Stomach smooth muscle (tissue), 2 donors: ENCODE measurements at regions not wholly inside any gene's neighbourhood (a gene's known extent, or its start where the extent isn't known, plus 50 kb on each side); places are given as distances from the start of the nearest gene placed in this dataset.

Experiments
- H3K27ac ChIP-seq: one replicate; pipeline ENCODE4 v1.7.0; 2013; ENCODE audit warnings: mild to moderate bottlenecking, low read length, inconsistent platforms
- H3K27me3 ChIP-seq, 2 donors: one replicate each; pipeline ENCODE4 v1.7.0; 2013; ENCODE audit warnings: low read length in 2 of 2; ENCODE audit not compliant: insufficient read depth in 2 of 2, control insufficient read depth in 1 of 2
- H3K36me3 ChIP-seq, 2 donors: one replicate each; pipeline ENCODE4 v1.7.0; 2013; ENCODE audit warnings: low read length in 2 of 2; ENCODE audit not compliant: control insufficient read depth in 2 of 2, insufficient read depth in 2 of 2
- H3K4me1 ChIP-seq: one replicate; pipeline ENCODE4 v1.7.0; 2013; ENCODE audit warnings: low read length; ENCODE audit not compliant: control insufficient read depth, insufficient read depth
- H3K4me3 ChIP-seq, 2 donors: one replicate each; pipeline ENCODE4 v1.7.0; 2013; ENCODE audit warnings: low read length in 2 of 2
- H3K9ac ChIP-seq, 2 donors: one replicate each; pipeline ENCODE4 v1.7.0; 2013; ENCODE audit warnings: low read length in 2 of 2, mild to moderate bottlenecking in 1 of 2
- H3K9me3 ChIP-seq, 2 donors: one replicate each; pipeline ENCODE4 v1.7.0; 2013; ENCODE audit warnings: low read length in 2 of 2; ENCODE audit not compliant: control insufficient read depth in 2 of 2
- donor health status: healthy.
- donor health status: Pancreatic carcinoma.

DNA sequence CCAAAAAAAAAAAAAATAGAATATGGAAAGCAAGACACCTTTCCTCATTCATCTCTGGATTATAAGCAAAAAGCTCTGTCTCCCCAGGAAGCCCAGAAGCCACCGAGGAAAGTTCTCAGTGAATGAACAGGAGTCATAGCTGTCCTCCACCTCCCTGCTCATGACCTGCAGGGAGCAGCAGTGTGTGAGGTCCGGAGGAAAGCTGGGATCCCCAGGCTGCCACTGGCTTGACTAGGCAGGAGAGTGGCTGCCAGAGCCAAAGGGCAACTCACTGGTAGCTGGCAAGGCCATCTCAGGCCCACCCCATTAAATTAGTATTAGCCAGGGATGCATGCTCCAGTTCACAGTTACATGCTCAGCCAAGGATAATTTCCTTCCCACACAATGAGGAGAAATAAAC, 191.6 kb upstream of the STT3B start:
- Histone ChIP-seq H3K27ac (no peak overlapping the region), H3K27me3 (no peaks in the 10 kb centered on the region), H3K9me3 (no peaks in the 10 kb centered on the region), H3K4me3 (no peak overlapping the region), H3K4me1 (no peaks in the 10 kb centered on the region), H3K36me3 (no peaks in the 10 kb centered on the region), H3K9ac (no peak overlapping the region)

DNA sequence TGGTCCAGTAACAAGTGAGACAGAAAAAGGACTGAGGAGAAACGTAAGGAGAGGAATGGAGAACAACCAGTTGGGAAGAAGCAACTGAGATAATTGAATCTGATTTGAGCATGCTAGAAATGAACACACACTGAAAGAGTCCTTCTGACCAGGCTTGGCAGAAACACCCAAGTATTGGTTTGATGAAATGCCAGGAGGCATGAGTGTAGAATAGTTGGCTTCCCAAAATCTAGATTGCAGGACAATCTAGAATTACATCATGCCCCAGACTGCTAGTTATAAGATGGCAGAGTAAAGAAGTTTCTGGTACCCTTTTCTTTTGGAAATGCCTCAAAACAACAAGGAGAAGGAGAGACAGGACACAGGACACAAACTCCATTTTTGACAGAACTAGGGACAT, 189.7 kb upstream of the STT3B start:
- H3K9me3 ChIP-seq = no peaks in the 10 kb centered on the region
- no peaks in the 10 kb centered on the region for H3K4me1 ChIP-seq
- H3K27ac ChIP-seq = no peak overlapping the region
- no peaks in the 10 kb centered on the region for H3K27me3 ChIP-seq
- no peak overlapping the region for H3K4me3 ChIP-seq
- H3K9ac ChIP-seq = no peak overlapping the region
- no peaks in the 10 kb centered on the region for H3K36me3 ChIP-seq

DNA sequence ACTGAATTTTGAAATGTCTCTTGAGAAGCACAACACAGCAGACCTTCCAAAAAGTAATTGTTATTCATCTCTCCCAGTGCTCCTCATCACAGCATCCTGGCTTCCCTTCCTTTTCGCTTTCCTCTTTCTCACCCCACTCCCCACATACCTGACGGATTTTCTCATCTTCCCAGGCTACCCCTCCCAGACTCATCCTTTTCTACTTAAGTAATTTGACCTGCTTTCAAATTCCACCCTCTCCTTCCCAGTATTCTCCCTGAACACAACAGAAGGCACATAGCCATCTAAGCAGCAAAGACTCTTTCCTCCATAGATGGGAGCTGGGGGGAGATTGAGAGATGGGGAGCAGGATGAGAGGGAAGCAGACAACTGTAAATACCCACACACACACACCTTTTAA, 187.1 kb upstream of the STT3B start:
- H3K9me3 ChIP-seq = no peaks in the 10 kb centered on the region
- H3K9ac ChIP-seq = no peak overlapping the region
- no peaks in the 10 kb centered on the region for H3K27me3 ChIP-seq
- H3K4me1 ChIP-seq = no peaks in the 10 kb centered on the region
- no peaks in the 10 kb centered on the region for H3K36me3 ChIP-seq
- H3K4me3 ChIP-seq = no peak overlapping the region
- H3K27ac ChIP-seq = no peak overlapping the region

GRCh38 chr3:31346542-31346979, 186.2 kb upstream of the STT3B start:
- no peaks in the 10 kb centered on the region for H3K27me3 ChIP-seq
- no peaks in the 10 kb centered on the region for H3K4me1 ChIP-seq
- H3K9ac ChIP-seq = no peak overlapping the region
- no peaks in the 10 kb centered on the region for H3K36me3 ChIP-seq
- no peaks in the 10 kb centered on the region for H3K9me3 ChIP-seq
- H3K27ac ChIP-seq = no peak overlapping the region
- H3K4me3 ChIP-seq = no peak overlapping the region

GRCh38 chr3:31349001-31349748, 183.6 kb upstream of the STT3B start:
- Histone ChIP-seq H3K4me1 (no peaks in the 10 kb centered on the region), H3K4me3 (no peak overlapping the region), H3K27me3 (no peaks in the 10 kb centered on the region), H3K9me3 (no peaks in the 10 kb centered on the region), H3K36me3 (no peaks in the 10 kb centered on the region), H3K27ac (no peak overlapping the region), H3K9ac (no peak overlapping the region)

GRCh38 chr3:31350307-31350706, 182.4 kb upstream of the STT3B start:
- Histone ChIP-seq H3K4me1 (no peaks in the 10 kb centered on the region), H3K36me3 (no peaks in the 10 kb centered on the region), H3K27ac (no peak overlapping the region), H3K4me3 (no peak overlapping the region), H3K9me3 (no peaks in the 10 kb centered on the region), H3K9ac (no peak overlapping the region), H3K27me3 (no peaks in the 10 kb centered on the region)

DNA sequence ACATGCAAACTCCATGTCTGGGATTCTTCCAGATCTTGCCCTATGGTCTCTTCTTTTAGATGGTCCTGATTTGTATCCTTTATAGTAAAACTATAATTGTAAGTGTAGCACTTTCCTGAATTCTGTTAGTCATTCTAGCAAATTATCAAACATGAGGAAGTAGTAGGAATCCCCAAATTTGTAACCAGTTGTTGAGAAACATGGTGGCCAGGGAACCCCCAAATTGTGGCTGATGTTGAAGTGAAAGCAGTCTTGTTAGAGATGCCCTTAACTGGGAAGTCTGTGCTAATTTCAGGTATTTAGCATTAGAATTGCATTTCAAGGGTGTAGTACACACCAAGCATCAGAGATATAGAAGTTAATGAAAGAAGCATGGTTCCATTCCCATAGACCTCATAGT, 180.4 kb upstream of the STT3B start:
- Histone ChIP-seq H3K27me3 (no peaks in the 10 kb centered on the region), H3K27ac (no peak overlapping the region), H3K9ac (no peak overlapping the region), H3K36me3 (no peaks in the 10 kb centered on the region), H3K9me3 (no peaks in the 10 kb centered on the region), H3K4me1 (no peaks in the 10 kb centered on the region), H3K4me3 (no peak overlapping the region)

- Histone ChIP-seq H3K27ac (no peak overlapping the region), H3K36me3 (no peaks in the 10 kb centered on the region), H3K27me3 (no peaks in the 10 kb centered on the region), H3K4me3 (no peak overlapping the region), H3K4me1 (no peaks in the 10 kb centered on the region), H3K9ac (no peak overlapping the region), H3K9me3 (no peaks in the 10 kb centered on the region)
Observed at GRCh38 chr3:31353166-31353565, 179.6 kb upstream of the STT3B start.

DNA sequence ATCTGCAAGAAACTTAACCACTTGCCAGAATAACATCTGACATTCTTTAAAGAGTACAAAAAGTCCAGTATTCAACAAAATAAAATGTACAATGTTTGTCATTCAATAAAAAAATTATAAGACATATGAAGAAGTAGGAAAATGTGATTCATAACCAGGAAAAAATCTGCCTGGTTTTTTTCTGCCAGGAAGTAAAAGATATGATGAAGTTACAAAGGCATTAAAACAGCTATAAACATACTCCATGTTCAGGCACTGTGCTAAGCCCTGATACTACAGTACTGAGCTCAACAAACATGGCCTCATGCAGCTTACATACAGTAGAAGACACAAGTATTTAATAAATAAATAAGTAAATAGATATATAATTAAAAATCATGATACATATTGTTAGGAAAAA, 178.4 kb upstream of the STT3B start:
- no peaks in the 10 kb centered on the region for H3K4me1 ChIP-seq
- H3K9me3 ChIP-seq = no peaks in the 10 kb centered on the region
- H3K36me3 ChIP-seq = no peaks in the 10 kb centered on the region
- no peaks in the 10 kb centered on the region for H3K27me3 ChIP-seq
- H3K4me3 ChIP-seq = no peak overlapping the region
- H3K27ac ChIP-seq = no peak overlapping the region
- H3K9ac ChIP-seq = no peak overlapping the region

GRCh38 chr3:31355807-31356206, 176.9 kb upstream of the STT3B start:
- Histone ChIP-seq H3K9ac (no peak overlapping the region), H3K9me3 (no peaks in the 10 kb centered on the region), H3K4me1 (no peaks in the 10 kb centered on the region), H3K4me3 (no peak overlapping the region), H3K36me3 (no peaks in the 10 kb centered on the region), H3K27ac (no peak overlapping the region), H3K27me3 (no peaks in the 10 kb centered on the region)

GRCh38 chr3:31356941-31357340, 175.8 kb upstream of the STT3B start:
- Histone ChIP-seq H3K27ac (no peak overlapping the region), H3K4me1 (no peaks in the 10 kb centered on the region), H3K9me3 (no peaks in the 10 kb centered on the region), H3K9ac (no peak overlapping the region), H3K36me3 (no peaks in the 10 kb centered on the region), H3K27me3 (no peaks in the 10 kb centered on the region), H3K4me3 (no peak overlapping the region)
